ENCODE measurements at regions not wholly inside any gene's neighbourhood (a gene's known extent, or its start where the extent isn't known, plus 50 kb on each side); places are given as distances from the start of the nearest gene placed in this dataset.
"Not testable (repeated sequence)": the region's sequence is repeated elsewhere in the genome, so short reads cannot be mapped to it uniquely, and the experiment has no call there.

GRCh38 chr6:99668036-99668705 lies 61.5 kb downstream of the PRDM13 start:
- H3K9me3 ChIP-seq (ENCODE audit: control insufficient read depth, low read depth, low read length), result no peaks in the 10 kb centered on the region
- no peak overlapping the region for H3K27ac ChIP-seq (ENCODE audit: low read length)
- no peak overlapping the region for H3K9ac ChIP-seq (ENCODE audit: low read length)
- H3K36me3 ChIP-seq (ENCODE audit: control insufficient read depth, low read depth, low read length), result no peaks in the 10 kb centered on the region
- peaks cover 10% of the 10 kb centered on the region for H3K4me1 ChIP-seq (ENCODE audit: control insufficient read depth, low read depth, low read length)
- H3K27me3 ChIP-seq (ENCODE audit: control insufficient read depth, insufficient read depth, low read length), result no peaks in the 10 kb centered on the region
- H3K4me3 ChIP-seq (ENCODE audit: low read length), result no peak overlapping the region

DNA sequence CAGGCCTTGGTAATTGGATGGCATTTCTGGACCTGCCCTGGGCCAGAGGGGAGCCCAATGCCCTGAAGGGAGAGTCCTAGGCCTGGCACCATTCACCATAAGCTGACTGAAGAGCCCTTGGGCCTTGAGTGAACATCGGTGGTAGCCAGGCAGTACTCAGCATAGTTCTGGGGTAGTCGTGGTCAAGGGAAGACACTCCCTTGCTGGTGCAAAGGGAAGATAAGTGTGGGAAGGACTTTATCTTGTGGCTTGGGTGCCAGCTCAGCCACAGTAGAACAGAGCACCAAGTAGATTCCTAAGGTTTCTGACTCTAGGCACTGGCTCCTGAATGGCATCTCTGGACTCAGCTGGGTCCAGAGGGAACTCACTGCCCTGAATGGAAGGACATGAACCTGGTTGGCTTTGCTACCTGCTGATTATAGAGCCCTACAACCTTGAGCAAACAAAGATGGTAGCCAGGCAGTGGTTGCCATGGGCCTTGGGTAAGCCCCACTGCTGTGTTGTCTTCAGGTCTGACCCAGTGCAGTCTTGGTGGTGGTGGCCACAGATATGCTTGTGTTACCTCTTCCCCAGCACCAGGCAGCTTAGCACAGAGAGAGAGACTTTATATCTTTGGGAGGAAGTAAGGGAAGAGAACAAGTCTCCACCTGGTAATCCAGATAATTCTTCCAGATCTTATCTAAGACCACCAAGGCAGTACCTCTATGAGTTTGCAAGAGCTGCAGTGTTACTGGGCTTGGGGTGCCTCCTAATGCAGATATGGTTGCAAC lies 83.5 kb downstream of the PRDM13 start:
- no peak overlapping the region for H3K27ac ChIP-seq (ENCODE audit: low read length)
- H3K9me3 ChIP-seq (ENCODE audit: control insufficient read depth, low read depth, low read length), result no peaks in the 10 kb centered on the region
- no peak overlapping the region for H3K9ac ChIP-seq (ENCODE audit: low read length)
- no peaks in the 10 kb centered on the region for H3K36me3 ChIP-seq (ENCODE audit: control insufficient read depth, low read depth, low read length)
- no peaks in the 10 kb centered on the region for H3K4me1 ChIP-seq (ENCODE audit: control insufficient read depth, low read depth, low read length)
- H3K4me3 ChIP-seq (ENCODE audit: low read length), result no peak overlapping the region
- H3K27me3 ChIP-seq (ENCODE audit: control insufficient read depth, insufficient read depth, low read length), result no peaks in the 10 kb centered on the region

GRCh38 chr6:99702287-99702686 lies 95.7 kb downstream of the PRDM13 start:
- H3K9me3 ChIP-seq (ENCODE audit: control insufficient read depth, low read depth, low read length); H3K9ac ChIP-seq (ENCODE audit: low read length); H3K4me3 ChIP-seq (ENCODE audit: low read length); H3K4me1 ChIP-seq (ENCODE audit: control insufficient read depth, low read depth, low read length); H3K27ac ChIP-seq (ENCODE audit: low read length); H3K36me3 ChIP-seq (ENCODE audit: control insufficient read depth, low read depth, low read length); H3K27me3 ChIP-seq (ENCODE audit: control insufficient read depth, insufficient read depth, low read length): not testable (repeated sequence)

DNA sequence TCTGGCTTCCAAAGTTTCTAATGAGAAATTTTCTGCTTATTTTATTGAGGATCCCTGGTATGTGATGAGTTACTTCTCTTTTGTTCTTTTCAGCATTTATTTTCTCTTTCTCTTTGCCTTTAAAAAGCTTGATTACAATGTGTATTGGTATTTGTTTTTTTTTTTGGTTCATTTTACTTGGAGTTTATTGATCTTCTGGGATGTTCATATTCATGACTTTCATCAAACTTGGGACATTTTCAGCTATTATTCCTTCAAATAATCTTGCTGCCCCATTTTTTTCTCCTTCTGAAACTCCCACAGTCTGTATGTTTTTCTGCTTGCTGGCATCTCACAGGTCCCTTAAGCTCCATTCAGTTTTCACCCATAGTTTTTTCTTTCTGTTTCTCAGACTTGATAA lies 102.4 kb downstream of the PRDM13 start:
- Histone ChIP-seq H3K9ac (ENCODE audit: low read length) (no peak overlapping the region), H3K27me3 (ENCODE audit: control insufficient read depth, insufficient read depth, low read length) (no peaks in the 10 kb centered on the region), H3K36me3 (ENCODE audit: control insufficient read depth, low read depth, low read length) (no peaks in the 10 kb centered on the region), H3K9me3 (ENCODE audit: control insufficient read depth, low read depth, low read length) (no peaks in the 10 kb centered on the region), H3K4me1 (ENCODE audit: control insufficient read depth, low read depth, low read length) (no peaks in the 10 kb centered on the region), H3K4me3 (ENCODE audit: low read length) (no peak overlapping the region), H3K27ac (ENCODE audit: low read length) (no peak overlapping the region)

DNA sequence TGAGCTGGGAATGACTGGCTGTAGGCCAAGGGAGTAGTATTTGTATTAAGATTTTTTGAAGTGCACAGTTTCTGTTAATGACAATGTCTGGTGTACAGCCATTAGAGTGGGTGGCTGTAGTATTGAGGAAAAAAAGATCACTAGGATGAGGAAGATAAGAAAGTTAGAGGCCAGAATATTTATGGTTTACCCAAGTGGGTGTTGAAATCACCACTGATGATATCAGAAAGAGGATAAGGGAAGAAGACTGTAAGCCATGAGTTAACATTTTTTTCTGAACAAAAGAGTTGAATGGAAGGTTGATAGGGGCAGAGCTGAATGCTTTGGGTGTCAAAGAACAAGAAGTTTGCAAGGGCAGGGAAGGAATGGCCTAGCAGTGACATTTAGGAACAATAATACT lies 104.7 kb downstream of the PRDM13 start:
- H3K9me3 ChIP-seq (ENCODE audit: control insufficient read depth, low read depth, low read length), result no peaks in the 10 kb centered on the region
- H3K4me3 ChIP-seq (ENCODE audit: low read length), result no peak overlapping the region
- H3K4me1 ChIP-seq (ENCODE audit: control insufficient read depth, low read depth, low read length), result no peaks in the 10 kb centered on the region
- no peak overlapping the region for H3K27ac ChIP-seq (ENCODE audit: low read length)
- H3K27me3 ChIP-seq (ENCODE audit: control insufficient read depth, insufficient read depth, low read length), result no peaks in the 10 kb centered on the region
- H3K9ac ChIP-seq (ENCODE audit: low read length), result no peak overlapping the region
- H3K36me3 ChIP-seq (ENCODE audit: control insufficient read depth, low read depth, low read length), result no peaks in the 10 kb centered on the region

- Histone ChIP-seq H3K4me3 (ENCODE audit: low read length) (no peak overlapping the region), H3K9me3 (ENCODE audit: control insufficient read depth, low read depth, low read length) (no peaks in the 10 kb centered on the region), H3K27me3 (ENCODE audit: control insufficient read depth, insufficient read depth, low read length) (no peaks in the 10 kb centered on the region), H3K36me3 (ENCODE audit: control insufficient read depth, low read depth, low read length) (no peaks in the 10 kb centered on the region), H3K27ac (ENCODE audit: low read length) (no peak overlapping the region), H3K9ac (ENCODE audit: low read length) (no peak overlapping the region), H3K4me1 (ENCODE audit: control insufficient read depth, low read depth, low read length) (no peaks in the 10 kb centered on the region)
These were observed 105.3 kb downstream of the PRDM13 start for GRCh38 chr6:99711925-99712324.

- no peak overlapping the region for H3K27ac ChIP-seq (ENCODE audit: low read length)
- H3K27me3 ChIP-seq (ENCODE audit: control insufficient read depth, insufficient read depth, low read length), result no peaks in the 10 kb centered on the region
- H3K36me3 ChIP-seq (ENCODE audit: control insufficient read depth, low read depth, low read length), result no peaks in the 10 kb centered on the region
- H3K9me3 ChIP-seq (ENCODE audit: control insufficient read depth, low read depth, low read length), result no peaks in the 10 kb centered on the region
- no peak overlapping the region for H3K4me3 ChIP-seq (ENCODE audit: low read length)
- H3K4me1 ChIP-seq (ENCODE audit: control insufficient read depth, low read depth, low read length), result no peaks in the 10 kb centered on the region
- no peak overlapping the region for H3K9ac ChIP-seq (ENCODE audit: low read length)
These were observed 105.9 kb downstream of the PRDM13 start for GRCh38 chr6:99712519-99712918.

DNA sequence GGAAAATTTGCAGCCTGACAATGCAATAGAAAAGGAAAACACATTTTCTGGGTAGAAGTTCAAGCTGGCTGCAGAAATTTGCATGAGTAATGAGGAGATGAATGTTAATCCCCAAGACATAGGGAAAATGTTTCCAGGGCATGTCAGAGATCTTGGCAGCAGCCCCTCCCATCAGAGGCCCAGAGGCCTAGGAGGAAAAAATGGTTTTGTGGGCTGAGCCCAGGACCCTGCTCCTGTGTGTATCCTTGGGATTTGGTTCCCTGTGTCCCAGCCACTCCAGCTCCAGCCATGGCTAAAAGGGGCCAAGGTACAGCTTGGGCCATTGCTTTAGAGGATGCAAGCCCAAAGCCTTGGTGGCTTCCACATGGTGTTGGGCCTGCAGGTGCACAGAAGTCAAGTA lies 115.4 kb downstream of the PRDM13 start:
- H3K9ac ChIP-seq (ENCODE audit: low read length); H3K36me3 ChIP-seq (ENCODE audit: control insufficient read depth, low read depth, low read length); H3K27me3 ChIP-seq (ENCODE audit: control insufficient read depth, insufficient read depth, low read length); H3K27ac ChIP-seq (ENCODE audit: low read length); H3K4me1 ChIP-seq (ENCODE audit: control insufficient read depth, low read depth, low read length); H3K4me3 ChIP-seq (ENCODE audit: low read length); H3K9me3 ChIP-seq (ENCODE audit: control insufficient read depth, low read depth, low read length): not testable (repeated sequence)

GRCh38 chr6:99730237-99730636 lies 123.6 kb downstream of the PRDM13 start:
- not testable (repeated sequence) for H3K9me3 ChIP-seq (ENCODE audit: control insufficient read depth, low read depth, low read length); H3K27me3 ChIP-seq (ENCODE audit: control insufficient read depth, insufficient read depth, low read length); H3K4me1 ChIP-seq (ENCODE audit: control insufficient read depth, low read depth, low read length); H3K27ac ChIP-seq (ENCODE audit: low read length); H3K36me3 ChIP-seq (ENCODE audit: control insufficient read depth, low read depth, low read length); H3K9ac ChIP-seq (ENCODE audit: low read length); H3K4me3 ChIP-seq (ENCODE audit: low read length)

- Histone ChIP-seq H3K4me3 (ENCODE audit: low read length) (no peak overlapping the region), H3K9ac (ENCODE audit: low read length) (no peak overlapping the region), H3K36me3 (ENCODE audit: control insufficient read depth, low read depth, low read length) (no peaks in the 10 kb centered on the region), H3K27ac (ENCODE audit: low read length) (no peak overlapping the region), H3K9me3 (ENCODE audit: control insufficient read depth, low read depth, low read length) (no peaks in the 10 kb centered on the region), H3K4me1 (ENCODE audit: control insufficient read depth, low read depth, low read length) (no peaks in the 10 kb centered on the region), H3K27me3 (ENCODE audit: control insufficient read depth, insufficient read depth, low read length) (no peaks in the 10 kb centered on the region)
These were observed 129.7 kb downstream of the PRDM13 start for GRCh38 chr6:99736302-99736701.

GRCh38 chr6:99739526-99739925 lies 132.9 kb downstream of the PRDM13 start:
- H3K36me3 ChIP-seq (ENCODE audit: control insufficient read depth, low read depth, low read length), result no peaks in the 10 kb centered on the region
- H3K9me3 ChIP-seq (ENCODE audit: control insufficient read depth, low read depth, low read length), result no peaks in the 10 kb centered on the region
- H3K27me3 ChIP-seq (ENCODE audit: control insufficient read depth, insufficient read depth, low read length), result no peaks in the 10 kb centered on the region
- no peak overlapping the region for H3K4me3 ChIP-seq (ENCODE audit: low read length)
- no peak overlapping the region for H3K27ac ChIP-seq (ENCODE audit: low read length)
- no peak overlapping the region for H3K9ac ChIP-seq (ENCODE audit: low read length)
- H3K4me1 ChIP-seq (ENCODE audit: control insufficient read depth, low read depth, low read length), result no peaks in the 10 kb centered on the region

- H3K36me3 ChIP-seq (ENCODE audit: control insufficient read depth, low read depth, low read length), result no peaks in the 10 kb centered on the region
- no peak overlapping the region for H3K9ac ChIP-seq (ENCODE audit: low read length)
- no peak overlapping the region for H3K4me3 ChIP-seq (ENCODE audit: low read length)
- no peak overlapping the region for H3K27ac ChIP-seq (ENCODE audit: low read length)
- H3K4me1 ChIP-seq (ENCODE audit: control insufficient read depth, low read depth, low read length), result no peaks in the 10 kb centered on the region
- H3K9me3 ChIP-seq (ENCODE audit: control insufficient read depth, low read depth, low read length), result no peaks in the 10 kb centered on the region
- no peaks in the 10 kb centered on the region for H3K27me3 ChIP-seq (ENCODE audit: control insufficient read depth, insufficient read depth, low read length)
These were observed 134.5 kb downstream of the PRDM13 start for GRCh38 chr6:99741092-99741491.

Measured in iPS-18a (cell line).